SK-N-SH (cell line): ENCODE measurements at regions not wholly inside any gene's neighbourhood (a gene's known extent, or its start where the extent isn't known, plus 50 kb on each side); places are given as distances from the start of the nearest gene placed in this dataset.

Experiments
- CTCF ChIA-PET: fragments of 300-600, 350-600 bp; formaldehyde crosslinking; extraction: SDS; loops from one replicate; lab custom pipeline; 2021; lab: Yijun Ruan, JAX
- POLR2A ChIA-PET: fragments of 350-600 bp; sonication (Branson Sonifier 250); formaldehyde crosslinking; extraction: SDS; loops from one replicate; lab custom pipeline; 2020; ENCODE audit warnings: antibody characterized with exemption, inconsistent platforms; lab: Yijun Ruan, JAX
- DNase-seq: peaks from one replicate; pipeline ENCODE4 v3.0.0; 2012
- H2AFZ ChIP-seq: fragments of 200-600 bp; sonication (generic); 2 replicates; pipeline ENCODE4 v1.8.1; 2016; ENCODE audit warnings: antibody characterized with exemption, mild to moderate bottlenecking, low read depth
- H3F3A ChIP-seq: fragments of 200-600 bp; sonication (generic); replicated peaks from 2 replicates; pipeline ENCODE3; 2016; ENCODE audit warnings: antibody characterized with exemption, mild to moderate bottlenecking; ENCODE audit not compliant: insufficient read depth
- H3K27ac ChIP-seq, 2 experiments: fragments of 200-500 bp in 1 of 2; fragments of 200-600 bp in 1 of 2; sonication (Bioruptor generic) in 1 of 2; sonication (generic), shearing (Covaris generic) in 1 of 2; 2 replicates each; pipeline versions ENCODE4 v1.5.1 to v1.6.1; 2014 to 2016; ENCODE audit warnings: low read depth in 2 of 2, inconsistent platforms in 1 of 2, low read length in 1 of 2, mild to moderate bottlenecking in 1 of 2, mixed read lengths in 1 of 2
- H3K27me3 ChIP-seq: fragments of 200-600 bp; sonication (generic), shearing (Covaris generic); 2 replicates; pipeline ENCODE4 v1.6.1; 2016; ENCODE audit warnings: mixed run types; ENCODE audit not compliant: insufficient read depth
- H3K36me3 ChIP-seq, 2 experiments: fragments of 200-500 bp in 1 of 2; fragments of 200-600 bp in 1 of 2; sonication (Bioruptor generic) in 1 of 2; sonication (generic) in 1 of 2; replicated peaks in 1 of 2; 2 replicates each; pipeline versions ENCODE3 to v1.5.1; 2014 to 2016; ENCODE audit warnings: low read length in 1 of 2, mild to moderate bottlenecking in 1 of 2; ENCODE audit not compliant: insufficient read depth in 2 of 2, control insufficient read depth in 1 of 2
- H3K4me1 ChIP-seq, 2 experiments: fragments of 200-500 bp in 1 of 2; fragments of 200-600 bp in 1 of 2; sonication (Bioruptor generic) in 1 of 2; sonication (generic), shearing (Covaris generic) in 1 of 2; 2 replicates each; pipeline versions ENCODE4 v1.5.1 to v1.6.1; 2014 to 2016; ENCODE audit warnings: low read depth in 1 of 2, low read length in 1 of 2, mixed run types in 1 of 2; ENCODE audit not compliant: insufficient read depth in 2 of 2, control insufficient read depth in 1 of 2
- H3K4me2 ChIP-seq: fragments of 200-600 bp; sonication (generic), shearing (Covaris generic); 2 replicates; pipeline ENCODE4 v1.6.1; 2017; ENCODE audit warnings: mixed run types
- H3K4me3 ChIP-seq, 2 experiments: fragments of 200-500 bp in 1 of 2; fragments of 200-600 bp in 1 of 2; sonication (Bioruptor generic) in 1 of 2; sonication (generic), shearing (Covaris generic) in 1 of 2; 2 replicates each; pipeline versions ENCODE4 v1.5.1 to v1.8.1; 2014 to 2016; ENCODE audit warnings: low read depth in 2 of 2, inconsistent platforms in 1 of 2, low read length in 1 of 2, mild to moderate bottlenecking in 1 of 2, mixed read lengths in 1 of 2, moderate library complexity in 1 of 2
- H3K79me2 ChIP-seq: fragments of 200-600 bp; sonication (generic); 2 replicates; pipeline ENCODE4 v1.8.1; 2017; ENCODE audit warnings: mild to moderate bottlenecking; ENCODE audit not compliant: insufficient read depth
- H3K9ac ChIP-seq: fragments of 200-600 bp; sonication (generic); 2 replicates; pipeline ENCODE4 v1.6.1; 2017; ENCODE audit warnings: mixed run types
- H3K9me2 ChIP-seq: fragments of 200-600 bp; sonication (generic); 2 replicates; pipeline ENCODE4 v1.6.1; 2017; ENCODE audit warnings: mixed run types
- H3K9me3 ChIP-seq: fragments of 200-600 bp; sonication (generic); 2 replicates; pipeline ENCODE4 v1.6.1; 2017; ENCODE audit warnings: mixed run types, mild to moderate bottlenecking, moderate library complexity
- H4K20me1 ChIP-seq: fragments of 200-600 bp; sonication (generic); 2 replicates; pipeline ENCODE4 v1.6.1; 2017; ENCODE audit warnings: mild to moderate bottlenecking, mixed run types; ENCODE audit not compliant: insufficient read depth
- CHD2 ChIP-seq: fragments of 150-350 bp; IDR thresholded peaks from 2 replicates; pipeline ENCODE4 v1.6.1; 2018; ENCODE audit warnings: low read length; ENCODE audit not compliant: partially characterized antibody
- CTCF ChIP-seq: fragments of 200-600 bp; sonication (generic); IDR thresholded peaks from 2 replicates; pipeline ENCODE4 v1.6.1; 2017; ENCODE audit warnings: antibody characterized with exemption, mild to moderate bottlenecking, moderate library complexity
- ELF1 ChIP-seq: IDR thresholded peaks from 2 replicates; pipeline ENCODE4 v1.4.0; 2012
- EP300 ChIP-seq, 2 experiments: IDR thresholded peaks; 2 replicates each; pipeline versions ENCODE4 v1.4.0 to v1.6.1; 2012; ENCODE audit warnings: borderline replicate concordance in 1 of 2, low read depth in 1 of 2, low read length in 1 of 2
- JUND ChIP-seq: IDR thresholded peaks from 2 replicates; pipeline ENCODE4 v1.4.0; 2012
- MAX ChIP-seq: IDR thresholded peaks from 2 replicates; pipeline ENCODE4 v1.4.0; 2012; ENCODE audit warnings: low read depth
- MXI1 ChIP-seq: IDR thresholded peaks from 2 replicates; pipeline ENCODE4 v1.6.1; 2012; ENCODE audit warnings: mild to moderate bottlenecking, low read depth, low read length, improper control_type of control experiment
- NFIC ChIP-seq: IDR thresholded peaks from 2 replicates; pipeline ENCODE4 v1.4.0; 2012; ENCODE audit warnings: borderline replicate concordance
- NRF1 ChIP-seq: IDR thresholded peaks from 2 replicates; pipeline ENCODE4 v1.6.1; 2012; ENCODE audit warnings: low read depth, mild to moderate bottlenecking, low read length
- RCOR1 ChIP-seq: fragments of 150-350 bp; IDR thresholded peaks from 2 replicates; pipeline ENCODE4 v1.6.1; 2017; ENCODE audit warnings: antibody characterized with exemption, low read length
- REST ChIP-seq: IDR thresholded peaks from 2 replicates; pipeline ENCODE4 v1.6.1; 2012; ENCODE audit warnings: mild to moderate bottlenecking, low read depth, low read length, moderate library complexity
- RXRA ChIP-seq: IDR thresholded peaks from 2 replicates; pipeline ENCODE4 v1.4.0; 2012; ENCODE audit warnings: low read depth, mild to moderate bottlenecking, borderline replicate concordance
- SMC3 ChIP-seq: IDR thresholded peaks from 2 replicates; pipeline ENCODE4 v1.6.1; 2012; ENCODE audit warnings: low read depth, low read length, improper control_type of control experiment
- TAF1 ChIP-seq: IDR thresholded peaks from 2 replicates; pipeline ENCODE4 v1.6.1; 2012; ENCODE audit warnings: low read depth, mild to moderate bottlenecking, low read length, moderate library complexity, borderline replicate concordance
- TEAD4 ChIP-seq: IDR thresholded peaks from 2 replicates; pipeline ENCODE4 v1.4.0; 2012; ENCODE audit warnings: mild to moderate bottlenecking, borderline replicate concordance; ENCODE audit not compliant: insufficient read depth
- USF1 ChIP-seq: IDR thresholded peaks from 2 replicates; pipeline ENCODE4 v1.4.0; 2012; ENCODE audit warnings: low read depth, borderline replicate concordance
- USF2 ChIP-seq: fragments of 150-350 bp; IDR thresholded peaks from 2 replicates; pipeline ENCODE4 v1.6.1; 2017; ENCODE audit warnings: antibody characterized with exemption, low read length, low read depth, borderline replicate concordance
- ZBTB33 ChIP-seq: IDR thresholded peaks from 2 replicates; pipeline ENCODE4 v1.4.0; 2012; ENCODE audit warnings: low read depth, borderline replicate concordance
- WGBS: methylation state at CpG from one replicate; pipeline ENCODE4 v1.1.6; 2017; ENCODE audit warnings: low lambda C conversion rate; 5-methylcytosine and 5-hydroxymethylcytosine counted together

GRCh38 chr2:126437016-126437415 is 218.9 kb upstream of the GYPC start:
- H3K4me1 ChIP-seq, result no peaks in the 10 kb centered on the region
- no peak overlapping the region for H3K4me2 ChIP-seq
- no peaks in the 10 kb centered on the region for H3F3A ChIP-seq
- no peak overlapping the region for H3K4me3 ChIP-seq
- no peaks in the 10 kb centered on the region for H3K9me3 ChIP-seq
- no peak for DNase-seq
- H3K36me3 ChIP-seq, result no peaks in the 10 kb centered on the region
- no peak overlapping the region for H2AFZ ChIP-seq
- H3K27me3 ChIP-seq, result no peaks in the 10 kb centered on the region
- CTCF ChIA-PET, result no interaction called here
- 32% methylated on average over 6 of the region's 6 CpGs for WGBS
- H3K79me2 ChIP-seq, result no peaks in the 10 kb centered on the region
- H3K9ac ChIP-seq, result no peak overlapping the region
- no peak for TF ChIP-seq JUND
- no peak for TF ChIP-seq ELF1
- TF ChIP-seq MAX, result no peak
- TF ChIP-seq TAF1, result no peak
- TF ChIP-seq EP300 (IDR thresholded peaks at IDR 0.05; ENCODE audit: borderline replicate concordance in 1 of 2, low read depth in 1 of 2, low read length in 1 of 2), result no peak
- TF ChIP-seq SMC3, result no peak
- TF ChIP-seq ZBTB33, result no peak
- TF ChIP-seq RXRA, result no peak
- TF ChIP-seq REST, result no peak
- TF ChIP-seq MXI1, result no peak
- TF ChIP-seq TEAD4, result no peak
- TF ChIP-seq CHD2, result no peak
- no peak for TF ChIP-seq NFIC
- TF ChIP-seq RCOR1, result no peak
- TF ChIP-seq CTCF, result no peak
- TF ChIP-seq NRF1, result no peak
- TF ChIP-seq USF2, result no peak
- no peak for TF ChIP-seq USF1
- TF ChIP-seq, all 33 proteins: peak for 0
- H3K27ac ChIP-seq, result no peak overlapping the region
- no peaks in the 10 kb centered on the region for H3K9me2 ChIP-seq
- no peaks in the 10 kb centered on the region for H4K20me1 ChIP-seq
- POLR2A ChIA-PET, result no interaction called here
